HFFc6 (cell line): ENCODE measurements at regions not wholly inside any gene's neighbourhood (a gene's known extent, or its start where the extent isn't known, plus 50 kb on each side); places are given as distances from the start of the nearest gene placed in this dataset.
"Not testable (repeated sequence)": the region's sequence is repeated elsewhere in the genome, so short reads cannot be mapped to it uniquely, and the experiment has no call there.

Source experiments
- DNase-seq: peaks from one replicate; pipeline ENCODE4 v3.0.0-alpha.2; 2018
- H3K27ac Mint-ChIP-seq: 2 replicates; pipeline ENCODE4 v1.8.0; 2020; ENCODE audit warnings: mild to moderate bottlenecking, mixed read lengths
- H3K27me3 Mint-ChIP-seq: 2 replicates; pipeline ENCODE4 v1.8.0; 2021; ENCODE audit warnings: mild to moderate bottlenecking, moderate library complexity, mixed read lengths; ENCODE audit not compliant: insufficient read depth
- H3K36me3 Mint-ChIP-seq: 2 replicates; pipeline ENCODE4 v1.8.0; 2021; ENCODE audit warnings: low read depth, mixed read lengths
- H3K4me1 Mint-ChIP-seq: 2 replicates; pipeline ENCODE4 v1.8.0; 2020; ENCODE audit warnings: low read depth, mixed read lengths
- H3K4me3 Mint-ChIP-seq: 2 replicates; pipeline ENCODE4 v1.8.0; 2020; ENCODE audit warnings: mild to moderate bottlenecking, moderate library complexity, mixed read lengths
- H3K9me3 Mint-ChIP-seq: 2 replicates; pipeline ENCODE4 v1.8.0; 2020; ENCODE audit warnings: mild to moderate bottlenecking, mixed read lengths
- TF ChIP-seq, protein P1 (sequence below): fragments of 200-600 bp; sonication (generic); IDR thresholded peaks from 2 replicates; pipeline ENCODE4 v1.5.0; 2021; ENCODE audit warnings: antibody characterized with exemption, mild to moderate bottlenecking

DNA sequence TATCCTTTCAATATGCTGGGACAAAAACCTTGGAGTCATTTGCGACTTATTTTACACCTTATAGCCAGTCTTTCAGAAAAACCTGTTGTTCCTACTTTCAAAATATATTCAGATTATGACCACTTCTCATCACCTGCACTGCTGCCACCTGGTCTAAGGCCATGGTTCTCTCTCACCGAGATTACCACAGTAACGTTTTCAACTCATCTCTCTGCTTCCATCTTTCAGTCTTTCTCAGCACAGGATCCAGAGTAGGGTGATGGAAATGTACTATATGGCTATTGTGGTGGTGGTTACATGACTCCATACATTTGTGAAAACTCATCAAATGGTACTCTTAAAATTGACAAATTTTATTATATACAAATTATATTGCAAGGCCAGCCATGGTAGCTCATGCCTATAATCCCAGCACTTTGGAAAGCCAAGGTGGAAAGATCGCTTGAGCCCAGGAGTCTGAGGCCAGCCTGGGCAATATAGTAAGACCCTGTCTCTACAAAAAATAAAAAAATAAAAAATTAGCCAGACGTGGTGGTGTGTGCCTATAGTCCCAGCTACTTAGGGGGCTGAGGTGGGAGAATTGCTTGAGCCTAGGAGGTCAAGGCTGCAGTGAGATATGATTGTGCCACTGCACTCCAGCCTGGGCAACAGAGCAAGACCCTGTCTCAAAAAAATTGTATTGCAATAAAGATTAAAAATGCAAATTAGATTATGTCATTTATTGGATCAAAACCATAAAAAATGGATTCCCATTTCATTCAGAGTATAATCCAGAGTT, 120.9 kb upstream of the PPP2R5A start:
- H3K4me1 Mint-ChIP-seq, result peaks cover 30% of the 10 kb centered on the region
- H3K36me3 Mint-ChIP-seq, result no peaks in the 10 kb centered on the region
- H3K4me3 Mint-ChIP-seq, result no peak overlapping the region
- no peak for DNase-seq
- no peaks in the 10 kb centered on the region for H3K9me3 Mint-ChIP-seq
- H3K27ac Mint-ChIP-seq, result no peak overlapping the region
- H3K27me3 Mint-ChIP-seq, result peaks cover 1% of the 10 kb centered on the region; the same call in 1 of the 2 replicates
- TF ChIP-seq, protein P1, sequence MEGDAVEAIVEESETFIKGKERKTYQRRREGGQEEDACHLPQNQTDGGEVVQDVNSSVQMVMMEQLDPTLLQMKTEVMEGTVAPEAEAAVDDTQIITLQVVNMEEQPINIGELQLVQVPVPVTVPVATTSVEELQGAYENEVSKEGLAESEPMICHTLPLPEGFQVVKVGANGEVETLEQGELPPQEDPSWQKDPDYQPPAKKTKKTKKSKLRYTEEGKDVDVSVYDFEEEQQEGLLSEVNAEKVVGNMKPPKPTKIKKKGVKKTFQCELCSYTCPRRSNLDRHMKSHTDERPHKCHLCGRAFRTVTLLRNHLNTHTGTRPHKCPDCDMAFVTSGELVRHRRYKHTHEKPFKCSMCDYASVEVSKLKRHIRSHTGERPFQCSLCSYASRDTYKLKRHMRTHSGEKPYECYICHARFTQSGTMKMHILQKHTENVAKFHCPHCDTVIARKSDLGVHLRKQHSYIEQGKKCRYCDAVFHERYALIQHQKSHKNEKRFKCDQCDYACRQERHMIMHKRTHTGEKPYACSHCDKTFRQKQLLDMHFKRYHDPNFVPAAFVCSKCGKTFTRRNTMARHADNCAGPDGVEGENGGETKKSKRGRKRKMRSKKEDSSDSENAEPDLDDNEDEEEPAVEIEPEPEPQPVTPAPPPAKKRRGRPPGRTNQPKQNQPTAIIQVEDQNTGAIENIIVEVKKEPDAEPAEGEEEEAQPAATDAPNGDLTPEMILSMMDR, result no peak

- peaks cover 25% of the 10 kb centered on the region for H3K4me1 Mint-ChIP-seq
- no peaks in the 10 kb centered on the region for H3K36me3 Mint-ChIP-seq
- TF ChIP-seq, protein P1, result no peak
- H3K27ac Mint-ChIP-seq, result no peak overlapping the region
- DNase-seq, result no peak
- H3K27me3 Mint-ChIP-seq, result peaks cover 1% of the 10 kb centered on the region; the same call in 1 of the 2 replicates
- no peaks in the 10 kb centered on the region for H3K9me3 Mint-ChIP-seq
- H3K4me3 Mint-ChIP-seq, result no peak overlapping the region
These were observed 119.0 kb upstream of the PPP2R5A start for GRCh38 chr1:212166244-212166643.

- 0 out of 2 replicates have a peak, but pooled peaks cover 1% of the 10 kb centered on the region for H3K27me3 Mint-ChIP-seq
- H3K9me3 Mint-ChIP-seq, result no peaks in the 10 kb centered on the region
- H3K4me3 Mint-ChIP-seq, result no peak overlapping the region
- H3K27ac Mint-ChIP-seq, result no peak overlapping the region
- DNase-seq, result no peak
- H3K4me1 Mint-ChIP-seq, result peaks cover 21% of the 10 kb centered on the region
- TF ChIP-seq, protein P1, result no peak
- no peaks in the 10 kb centered on the region for H3K36me3 Mint-ChIP-seq
These were observed 118.6 kb upstream of the PPP2R5A start for GRCh38 chr1:212166644-212167043.

DNA sequence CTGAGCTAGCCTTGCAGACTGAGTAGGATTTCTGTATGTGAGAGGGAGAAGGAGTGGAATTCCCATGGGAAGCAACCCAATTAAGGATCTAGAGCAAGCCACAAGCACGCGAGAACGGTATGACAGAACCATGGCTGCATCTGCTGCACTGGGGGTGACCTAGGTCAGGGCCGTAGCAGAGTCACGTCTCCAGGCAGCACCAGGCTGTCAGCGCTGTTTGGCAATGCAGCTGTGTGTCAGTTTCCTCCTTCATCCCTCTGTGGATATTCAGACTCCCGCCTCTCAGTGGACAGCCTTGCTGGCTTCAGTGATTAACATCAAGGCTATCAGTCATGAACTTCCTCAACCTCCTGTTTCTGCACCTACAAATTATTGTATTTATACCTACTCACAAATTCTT, 118.1 kb upstream of the PPP2R5A start:
- Mint-ChIP-seq H3K4me1 (peaks cover 16% of the 10 kb centered on the region), H3K36me3 (no peaks in the 10 kb centered on the region), H3K27ac (no peak overlapping the region), H3K9me3 (no peaks in the 10 kb centered on the region), H3K27me3 (0 out of 2 replicates have a peak, but pooled peaks cover 1% of the 10 kb centered on the region), H3K4me3 (no peak overlapping the region)
- TF ChIP-seq, protein P1, result no peak
- no peak for DNase-seq

DNA sequence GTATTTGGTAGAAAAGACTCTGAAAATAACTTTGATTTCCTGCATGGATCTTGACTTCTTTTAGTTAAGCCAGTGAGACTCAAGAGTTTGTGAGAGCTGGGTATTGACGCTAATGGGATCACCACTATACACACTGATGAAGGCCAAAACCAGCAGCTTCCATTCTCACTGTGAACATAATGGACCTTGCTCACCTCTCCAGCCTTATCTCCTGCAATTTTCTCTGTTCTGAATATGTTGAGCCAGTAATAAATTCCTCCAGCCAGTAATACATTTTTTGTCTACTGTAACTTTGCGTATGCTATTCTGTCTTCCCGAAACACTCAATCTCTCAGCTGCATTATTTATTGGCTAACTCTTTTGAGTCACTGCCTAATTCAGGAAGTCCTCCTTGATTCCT, 111.6 kb upstream of the PPP2R5A start:
- H3K27me3 Mint-ChIP-seq, result no peaks in the 10 kb centered on the region

GRCh38 chr1:212174295-212174694, 110.9 kb upstream of the PPP2R5A start:
- H3K4me1 Mint-ChIP-seq, result peaks cover 16% of the 10 kb centered on the region
- not testable (repeated sequence) for H3K36me3 Mint-ChIP-seq, H3K27me3 Mint-ChIP-seq, H3K9me3 Mint-ChIP-seq, H3K27ac Mint-ChIP-seq, DNase-seq, H3K4me3 Mint-ChIP-seq

More for the DNA sequence above, 111.6 kb upstream of the PPP2R5A start:
- Mint-ChIP-seq H3K4me1 (peaks cover 9% of the 10 kb centered on the region), H3K4me3 (no peak overlapping the region), H3K36me3 (no peaks in the 10 kb centered on the region; the same call in 1 of the 2 replicates), H3K9me3 (no peaks in the 10 kb centered on the region), H3K27ac (no peak overlapping the region)
- DNase-seq, result no peak
- TF ChIP-seq, protein P1, result no peak
